IPS-20b (cell line): ENCODE measurements at regions not wholly inside any gene's neighbourhood (a gene's known extent, or its start where the extent isn't known, plus 50 kb on each side); places are given as distances from the start of the nearest gene placed in this dataset.

Experiments used
- H3K27ac ChIP-seq: one replicate; pipeline ENCODE4 v1.5.1; 2013; ENCODE audit warnings: low read length
- H3K27me3 ChIP-seq: 2 replicates; pipeline ENCODE4 v1.6.1; 2013; ENCODE audit warnings: mild to moderate bottlenecking, low read length, inconsistent platforms; ENCODE audit not compliant: insufficient read depth
- H3K36me3 ChIP-seq: 2 replicates; pipeline ENCODE4 v1.6.1; 2013; ENCODE audit warnings: low read depth, mild to moderate bottlenecking, inconsistent platforms, low read length, moderate library complexity; ENCODE audit not compliant: insufficient read depth
- H3K4me1 ChIP-seq: 2 replicates; pipeline ENCODE4 v1.6.1; 2013; ENCODE audit warnings: mild to moderate bottlenecking, control low read depth, inconsistent platforms, low read length, moderate library complexity; ENCODE audit not compliant: insufficient read depth
- H3K4me3 ChIP-seq: 2 replicates; pipeline ENCODE4 v1.5.1; 2013; ENCODE audit warnings: mild to moderate bottlenecking, low read length, inconsistent platforms
- H3K9ac ChIP-seq: 2 replicates; pipeline ENCODE4 v1.6.1; 2013; ENCODE audit warnings: low read depth, mild to moderate bottlenecking, inconsistent platforms, low read length, moderate library complexity
- H3K9me3 ChIP-seq: 2 replicates; pipeline ENCODE4 v1.6.1; 2013; ENCODE audit warnings: mild to moderate bottlenecking, low read depth, low read length, inconsistent platforms; ENCODE audit not compliant: insufficient read depth

DNA sequence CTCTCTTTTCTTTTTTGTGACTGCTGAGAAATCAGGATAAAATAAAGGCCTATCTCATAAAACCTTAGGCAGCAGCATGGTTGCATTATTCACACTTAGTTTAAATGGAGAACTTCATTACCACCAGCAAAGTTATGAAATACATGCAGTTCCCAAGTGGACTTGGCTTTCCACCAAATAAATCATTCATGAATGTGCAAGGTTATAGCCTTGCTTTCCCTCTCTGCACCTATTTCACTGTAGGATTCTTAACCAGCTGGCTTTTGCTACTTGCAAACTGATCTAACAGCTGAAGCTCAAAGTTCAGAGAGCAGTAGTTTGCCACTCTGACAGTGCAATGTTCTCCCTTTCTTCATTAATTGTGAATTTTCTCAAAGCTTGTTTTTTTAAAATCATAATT lies 140.1 kb upstream of the SMIM31 start:
- no peak overlapping the region for H3K27ac ChIP-seq
- no peak overlapping the region for H3K9ac ChIP-seq
- no peaks in the 10 kb centered on the region for H3K27me3 ChIP-seq
- no peaks in the 10 kb centered on the region; the same call in 1 of the 2 replicates for H3K4me1 ChIP-seq
- H3K36me3 ChIP-seq, result no peaks in the 10 kb centered on the region
- no peaks in the 10 kb centered on the region for H3K9me3 ChIP-seq
- no peak overlapping the region for H3K4me3 ChIP-seq

DNA sequence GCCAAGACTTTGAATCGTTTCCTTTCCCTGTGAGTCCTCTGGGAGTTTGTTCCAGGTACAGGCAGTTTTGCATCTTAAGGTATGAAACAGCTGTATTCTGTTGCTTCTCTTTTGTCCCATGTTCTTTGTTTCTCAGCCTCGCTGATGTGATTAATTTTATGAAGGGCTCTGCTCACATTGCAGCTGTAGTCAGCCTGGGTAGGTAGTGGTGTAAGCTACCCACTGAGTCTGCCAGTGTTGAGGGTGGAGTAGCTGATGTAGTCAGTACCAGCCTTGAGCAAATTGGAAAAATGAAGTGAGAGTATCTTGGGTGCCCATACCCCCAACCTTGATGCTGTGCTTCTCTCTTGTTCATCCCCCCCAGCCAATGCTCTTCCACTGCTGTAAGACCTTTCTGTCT lies 139.6 kb upstream of the SMIM31 start:
- Histone ChIP-seq H3K36me3 (no peaks in the 10 kb centered on the region), H3K9ac (no peak overlapping the region), H3K9me3 (no peaks in the 10 kb centered on the region), H3K27me3 (no peaks in the 10 kb centered on the region), H3K4me3 (no peak overlapping the region), H3K4me1 (no peaks in the 10 kb centered on the region; the same call in 1 of the 2 replicates), H3K27ac (no peak overlapping the region)

DNA sequence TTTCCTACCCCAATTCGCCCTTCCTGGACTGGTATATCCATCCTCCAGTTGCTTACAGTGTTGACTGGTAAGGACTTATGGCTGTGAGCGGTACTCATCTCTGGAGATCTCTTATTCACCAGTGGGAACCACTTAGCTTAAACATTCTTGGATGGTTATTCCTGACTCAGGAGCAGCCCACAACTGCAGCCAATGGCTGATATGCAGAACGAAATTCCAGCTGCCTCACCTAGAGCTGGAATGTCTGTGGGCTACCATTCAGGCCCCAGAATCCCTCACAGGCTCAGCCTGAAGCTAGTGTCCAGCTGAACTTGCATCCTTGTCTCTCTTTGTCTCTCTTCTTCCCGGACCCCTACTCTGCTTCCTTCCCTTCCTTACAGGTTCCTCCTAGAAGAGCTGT lies 138.9 kb upstream of the SMIM31 start:
- Histone ChIP-seq H3K9ac (no peak overlapping the region), H3K9me3 (no peaks in the 10 kb centered on the region), H3K4me1 (no peaks in the 10 kb centered on the region; the same call in 1 of the 2 replicates), H3K27ac (no peak overlapping the region), H3K36me3 (no peaks in the 10 kb centered on the region), H3K27me3 (no peaks in the 10 kb centered on the region), H3K4me3 (no peak overlapping the region)

DNA sequence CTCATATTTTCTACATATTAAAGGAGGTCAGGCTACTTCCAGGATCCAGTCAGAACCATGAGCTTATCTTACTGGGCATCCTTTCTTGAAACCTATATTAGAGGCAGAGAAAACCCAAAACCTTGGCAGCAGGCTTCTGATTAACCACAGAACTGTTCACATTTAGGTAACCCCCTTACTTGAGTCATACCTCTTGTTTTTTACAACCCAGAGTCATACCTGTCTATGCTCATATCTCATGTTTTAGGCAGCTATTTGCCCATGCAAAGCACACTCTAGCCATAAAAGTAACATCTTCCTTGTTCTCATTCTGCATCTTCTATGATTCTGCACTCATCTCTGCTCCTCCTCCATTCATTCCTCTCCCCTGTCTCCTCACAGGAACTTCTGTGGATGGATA lies 138.0 kb upstream of the SMIM31 start:
- H3K36me3 ChIP-seq, result no peaks in the 10 kb centered on the region
- H3K4me3 ChIP-seq, result no peak overlapping the region
- H3K9ac ChIP-seq, result no peak overlapping the region
- H3K9me3 ChIP-seq, result no peaks in the 10 kb centered on the region
- H3K27me3 ChIP-seq, result no peaks in the 10 kb centered on the region
- no peaks in the 10 kb centered on the region; the same call in 1 of the 2 replicates for H3K4me1 ChIP-seq
- no peak overlapping the region for H3K27ac ChIP-seq

DNA sequence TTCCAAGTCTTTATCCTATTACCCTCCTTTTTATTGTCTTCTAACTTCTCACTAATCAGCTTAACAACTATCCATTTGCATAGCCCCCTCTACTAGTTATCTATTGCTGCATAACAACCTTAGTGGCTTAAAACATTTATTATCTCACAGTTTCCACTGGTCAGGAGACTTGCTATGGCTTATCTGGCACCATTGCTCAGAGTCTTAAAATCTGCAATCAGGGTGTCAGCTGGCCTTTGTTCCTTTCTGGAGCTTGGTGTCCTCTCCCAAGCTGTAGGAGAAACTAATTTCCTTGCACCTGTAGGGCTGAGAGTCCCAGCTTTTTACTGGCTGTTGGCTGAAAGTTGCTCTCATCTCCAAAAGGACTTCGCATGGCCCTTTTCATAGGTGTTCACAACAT lies 137.0 kb upstream of the SMIM31 start:
- H3K9me3 ChIP-seq, result no peaks in the 10 kb centered on the region
- no peaks in the 10 kb centered on the region for H3K36me3 ChIP-seq
- H3K9ac ChIP-seq, result no peak overlapping the region
- H3K27me3 ChIP-seq, result no peaks in the 10 kb centered on the region
- no peak overlapping the region for H3K27ac ChIP-seq
- H3K4me3 ChIP-seq, result no peak overlapping the region
- H3K4me1 ChIP-seq, result no peaks in the 10 kb centered on the region; the same call in 1 of the 2 replicates

DNA sequence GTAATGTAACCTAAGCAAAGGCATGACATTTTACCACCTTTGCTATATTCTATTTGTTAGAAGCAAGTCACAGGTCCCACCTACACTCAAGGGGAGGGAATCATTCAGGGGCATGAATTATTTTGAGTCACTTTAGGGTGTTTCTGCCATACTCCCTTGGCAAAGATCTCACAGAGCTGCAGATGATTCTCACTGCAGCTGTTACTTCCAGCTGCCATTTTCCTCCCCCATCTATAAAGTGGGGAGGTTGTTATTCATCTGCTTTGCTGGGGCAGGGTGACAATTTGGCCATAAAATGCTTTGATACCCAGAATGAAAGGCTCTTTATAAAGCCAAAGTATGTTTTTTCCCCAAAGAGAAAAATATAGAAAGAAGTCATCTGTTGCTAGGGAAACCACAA lies 136.5 kb upstream of the SMIM31 start:
- H3K4me1 ChIP-seq, result no peaks in the 10 kb centered on the region; the same call in 1 of the 2 replicates
- no peaks in the 10 kb centered on the region for H3K36me3 ChIP-seq
- no peaks in the 10 kb centered on the region for H3K9me3 ChIP-seq
- no peak overlapping the region for H3K27ac ChIP-seq
- H3K4me3 ChIP-seq, result no peak overlapping the region
- no peaks in the 10 kb centered on the region for H3K27me3 ChIP-seq
- no peak overlapping the region for H3K9ac ChIP-seq

DNA sequence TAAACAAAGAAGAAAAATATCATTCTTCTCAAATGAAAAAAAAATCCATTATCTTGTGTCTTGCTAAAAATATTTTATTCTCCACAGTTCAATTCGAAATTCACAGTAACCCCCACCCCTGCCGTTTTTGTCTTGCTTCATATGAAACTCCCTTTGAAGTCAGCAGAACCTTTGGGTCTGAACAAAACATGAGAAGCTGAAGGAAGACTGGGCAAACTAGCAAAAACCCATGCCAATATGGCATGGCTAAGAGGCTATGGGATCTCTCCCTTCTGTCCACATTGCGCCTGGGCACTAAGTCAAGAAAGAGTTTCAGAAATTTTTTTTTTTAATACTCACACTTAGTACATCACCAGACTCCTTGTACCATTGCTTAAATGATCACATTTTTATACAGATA lies 136.0 kb upstream of the SMIM31 start:
- no peaks in the 10 kb centered on the region; the same call in 1 of the 2 replicates for H3K4me1 ChIP-seq
- H3K36me3 ChIP-seq, result no peaks in the 10 kb centered on the region
- H3K27ac ChIP-seq, result no peak overlapping the region
- no peaks in the 10 kb centered on the region for H3K27me3 ChIP-seq
- H3K4me3 ChIP-seq, result no peak overlapping the region
- no peak overlapping the region for H3K9ac ChIP-seq
- no peaks in the 10 kb centered on the region for H3K9me3 ChIP-seq

DNA sequence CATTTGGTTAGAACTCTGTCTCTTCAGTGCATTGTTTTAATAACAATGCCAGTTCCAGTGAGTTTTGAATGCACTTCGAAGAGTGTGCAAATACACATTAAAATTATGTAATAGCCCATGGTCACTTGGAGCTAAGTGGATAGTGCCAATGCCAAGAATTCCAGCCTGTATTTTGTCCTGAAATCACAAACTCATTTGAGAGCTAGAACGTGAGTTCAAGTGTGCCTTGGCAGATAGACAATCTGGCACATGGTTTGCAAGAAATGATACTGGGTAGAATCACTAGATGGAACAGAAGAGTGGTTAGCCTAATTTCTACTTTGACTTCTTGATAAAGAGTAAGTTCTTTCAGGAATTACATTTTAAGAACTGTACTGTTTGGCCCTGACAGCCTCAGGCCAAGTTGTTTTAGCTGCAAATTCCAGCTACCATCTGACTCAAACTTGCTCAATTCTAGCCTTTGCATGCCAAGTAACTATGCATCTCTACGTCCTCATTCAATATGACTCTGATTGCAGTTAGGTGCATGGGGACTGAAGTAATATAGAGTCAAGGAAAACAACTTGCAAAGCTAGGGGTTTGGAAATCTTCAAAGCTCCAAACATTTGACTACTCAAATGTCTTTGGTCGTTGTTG lies 131.9 kb upstream of the SMIM31 start:
- no peaks in the 10 kb centered on the region for H3K4me1 ChIP-seq
- H3K9ac ChIP-seq, result no peak overlapping the region
- H3K36me3 ChIP-seq, result no peaks in the 10 kb centered on the region
- H3K4me3 ChIP-seq, result no peak overlapping the region
- no peaks in the 10 kb centered on the region for H3K27me3 ChIP-seq
- peaks cover 5% of the 10 kb centered on the region for H3K9me3 ChIP-seq
- H3K27ac ChIP-seq, result no peak overlapping the region

DNA sequence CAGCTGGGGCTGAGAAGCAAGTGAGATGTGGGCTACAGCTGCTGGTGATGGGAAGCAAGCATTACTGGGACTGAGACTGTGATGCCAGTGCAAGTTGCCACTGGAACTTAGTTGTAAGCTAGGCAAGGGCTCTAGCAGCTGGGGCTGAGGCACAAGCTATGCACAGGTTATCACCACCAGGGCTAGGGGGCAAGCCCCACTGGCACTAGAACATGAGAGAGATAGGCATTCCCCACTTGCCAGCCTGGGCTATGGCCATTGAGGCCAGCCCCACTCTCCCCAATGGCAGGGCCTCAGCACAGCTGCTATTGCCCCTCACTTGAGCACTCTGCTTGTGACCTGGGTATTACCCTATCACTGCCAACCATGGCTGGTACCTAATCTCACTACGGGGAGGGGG lies 130.8 kb upstream of the SMIM31 start:
- no peak overlapping the region for H3K4me3 ChIP-seq

DNA sequence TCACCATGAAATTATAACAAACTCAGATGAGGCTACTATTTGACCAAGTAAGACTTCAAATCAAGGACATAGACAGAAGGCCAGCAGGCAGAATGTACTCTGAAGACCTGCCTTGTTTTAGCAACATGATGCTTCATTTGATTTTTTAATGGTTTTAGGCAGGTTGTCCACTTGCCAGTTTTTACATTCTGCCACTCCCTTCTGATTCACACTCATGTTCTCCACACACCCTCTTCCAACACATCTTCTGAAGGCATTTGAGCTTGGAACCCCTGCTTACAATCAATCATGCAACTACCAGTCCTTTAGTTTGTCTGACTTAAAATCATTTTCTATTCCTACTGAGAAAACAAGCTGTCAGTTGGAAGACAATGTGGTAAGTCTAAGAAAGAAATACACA lies 114.9 kb upstream of the SMIM31 start:
- Histone ChIP-seq H3K9me3 (no peaks in the 10 kb centered on the region), H3K27me3 (no peaks in the 10 kb centered on the region), H3K4me3 (no peak overlapping the region), H3K4me1 (peaks cover 5% of the 10 kb centered on the region; the same call in 1 of the 2 replicates), H3K9ac (no peak overlapping the region), H3K36me3 (no peaks in the 10 kb centered on the region), H3K27ac (no peak overlapping the region)

More for the DNA sequence above, 130.8 kb upstream of the SMIM31 start:
- Histone ChIP-seq H3K4me1 (no peaks in the 10 kb centered on the region), H3K36me3 (no peaks in the 10 kb centered on the region), H3K9me3 (peaks cover 5% of the 10 kb centered on the region), H3K9ac (no peak overlapping the region), H3K27me3 (no peaks in the 10 kb centered on the region), H3K27ac (no peak overlapping the region)

DNA sequence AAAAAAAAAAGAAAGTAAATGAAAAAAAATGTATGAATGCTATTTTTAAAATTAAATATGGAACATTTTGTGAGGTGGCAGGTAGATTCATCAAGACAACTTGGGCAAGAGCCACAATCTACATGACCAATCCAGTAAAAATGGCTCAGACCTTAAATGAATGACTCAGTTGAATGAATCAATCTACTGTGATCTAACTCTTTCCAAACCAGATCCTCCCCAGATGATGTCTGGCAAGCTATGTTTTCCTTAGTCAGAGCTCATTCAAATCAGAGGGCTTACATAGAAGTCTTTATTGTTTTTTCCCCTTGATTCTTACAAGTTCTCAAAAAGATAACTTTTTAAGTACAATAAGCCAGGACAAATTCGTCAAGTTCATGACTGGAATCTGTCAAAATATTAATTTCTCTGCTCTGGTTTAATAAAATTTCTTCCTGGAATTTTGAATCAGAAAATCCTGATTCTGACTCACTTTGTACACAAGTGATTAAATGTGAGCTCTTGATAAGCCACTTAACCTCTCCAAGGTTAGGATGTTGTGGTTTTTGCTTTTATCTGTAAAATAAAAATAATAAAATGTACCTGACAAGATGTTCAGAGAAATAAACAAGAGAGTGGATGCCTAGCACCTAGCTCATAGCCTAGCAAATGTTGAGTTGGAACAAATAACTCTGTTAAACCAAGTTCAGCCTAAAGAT lies 105.6 kb upstream of the SMIM31 start:
- H3K9me3 ChIP-seq, result no peaks in the 10 kb centered on the region
- H3K9ac ChIP-seq, result no peak overlapping the region
- no peak overlapping the region for H3K4me3 ChIP-seq
- H3K27ac ChIP-seq, result no peak overlapping the region
- no peaks in the 10 kb centered on the region for H3K36me3 ChIP-seq
- no peaks in the 10 kb centered on the region for H3K27me3 ChIP-seq
- H3K4me1 ChIP-seq, result no peaks in the 10 kb centered on the region

DNA sequence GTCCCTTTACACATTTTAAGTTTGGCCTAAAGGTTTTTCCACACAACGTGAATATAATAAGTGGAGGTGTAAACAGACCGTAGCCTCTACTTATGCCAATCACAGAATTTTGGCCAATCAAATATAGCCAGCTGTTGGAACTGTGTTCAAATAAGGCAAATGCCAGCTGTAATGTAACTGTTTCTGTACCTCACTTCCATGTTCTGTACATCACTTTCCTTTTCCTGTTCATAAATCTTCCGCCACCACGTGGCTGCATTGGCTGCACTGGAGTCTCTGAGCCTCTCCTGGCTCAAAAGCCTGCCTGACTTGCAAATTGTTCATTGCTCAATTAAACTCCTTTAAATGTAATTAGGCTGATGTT lies 105.1 kb upstream of the SMIM31 start:
- Histone ChIP-seq H3K9me3 (no peaks in the 10 kb centered on the region), H3K27ac (no peak overlapping the region), H3K27me3 (no peaks in the 10 kb centered on the region), H3K36me3 (no peaks in the 10 kb centered on the region), H3K9ac (no peak overlapping the region), H3K4me1 (no peaks in the 10 kb centered on the region), H3K4me3 (no peak overlapping the region)
